GM23248 (cell line): ENCODE measurements at regions not wholly inside any gene's neighbourhood (a gene's known extent, or its start where the extent isn't known, plus 50 kb on each side); places are given as distances from the start of the nearest gene placed in this dataset.

ENCODE experiments used
- EZH2 ChIP-seq: fragments of 200-600 bp; sonication (generic); IDR thresholded peaks from 2 replicates; pipeline ENCODE4 v1.6.1; 2018; ENCODE audit warnings: antibody characterized with exemption, mild to moderate bottlenecking; ENCODE audit not compliant: insufficient read depth, poor library complexity, severe bottlenecking
- EZH2phosphoT487 ChIP-seq: fragments of 200-600 bp; sonication (generic); IDR thresholded peaks from 2 replicates; pipeline ENCODE4 v1.6.1; 2018; ENCODE audit warnings: antibody characterized with exemption, moderate library complexity, mild to moderate bottlenecking, low read depth; ENCODE audit not compliant: insufficient read depth

DNA sequence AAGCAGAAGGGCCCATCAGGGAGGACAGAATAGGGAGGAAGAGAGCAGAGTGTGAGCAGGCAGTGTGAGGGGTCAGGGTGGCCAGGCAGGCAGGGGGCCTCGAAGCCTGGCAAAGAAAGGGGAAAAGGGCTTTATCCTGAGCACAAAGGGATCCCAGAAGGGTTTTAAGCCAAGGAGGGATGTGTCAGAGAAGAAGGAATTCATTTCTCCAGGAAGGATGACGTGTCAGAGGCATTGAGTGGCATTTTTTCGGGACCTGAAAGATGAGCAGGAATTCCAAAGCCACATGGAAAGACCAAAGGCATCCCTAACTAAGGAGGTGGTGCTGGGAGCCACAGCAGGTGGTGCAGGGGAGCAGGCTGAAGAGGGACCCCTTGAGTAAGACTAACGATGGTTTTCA, 132.1 kb downstream of the DICER1 start:
- no peak for TF ChIP-seq EZH2
- no peak for TF ChIP-seq EZH2phosphoT487
